ENCODE measurements at regions not wholly inside any gene's neighbourhood (a gene's known extent, or its start where the extent isn't known, plus 50 kb on each side); places are given as distances from the start of the nearest gene placed in this dataset.

GRCh38 chr17:77035526-77035925, 105.2 kb upstream of the SEC14L1 start:
- POLR2A ChIA-PET = no interaction called here
- DNase-seq (ENCODE audit: low spot score) (no peak), ATAC-seq (no peak)
- CTCF ChIA-PET = interaction anchor here (1.2 to 4.3 kb wide), 2 partner anchors 21 to 53 kb away, joined by 4 to 33 read pairs; no protein-coding TSS in a partner anchor
- TF ChIP-seq RELA (CRISPR knock-in tag; IDR thresholded peaks at IDR 0.05; ENCODE audit: borderline replicate concordance) (no peak), NR2C2 (CRISPR knock-in tag; IDR thresholded peaks at IDR 0.05) (no peak), ETV6 (CRISPR knock-in tag; IDR thresholded peaks at IDR 0.05) (no peak), AR (CRISPR knock-in tag; IDR thresholded peaks at IDR 0.05) (no peak)
- Mint-ChIP-seq H3K4me3 (no peak overlapping the region), H3K4me1 (no peaks in the 10 kb centered on the region), H3K27ac (no peak overlapping the region), H3K27me3 (ENCODE audit: low read depth) (no peaks in the 10 kb centered on the region; the same call in 1 of the 2 replicates), H3K36me3 (no peaks in the 10 kb centered on the region), H3K9me3 (peaks cover 16% of the 10 kb centered on the region)

GRCh38 chr17:77036136-77036840, 104.5 kb upstream of the SEC14L1 start:
- CTCF ChIA-PET = interaction anchor here (0.9 to 4.3 kb wide), 4 partner anchors 21 to 168 kb away, joined by 3 to 33 read pairs (median 4); no protein-coding TSS in a partner anchor
- H3K9me3 Mint-ChIP-seq = peaks cover 9% of the 10 kb centered on the region
- DNase-seq (ENCODE audit: low spot score) (no peak), ATAC-seq (no peak)
- no peaks in the 10 kb centered on the region for H3K4me1 Mint-ChIP-seq
- no peak overlapping the region for H3K4me3 Mint-ChIP-seq
- POLR2A ChIA-PET = no interaction called here
- no peaks in the 10 kb centered on the region; the same call in 1 of the 2 replicates for H3K27me3 Mint-ChIP-seq (ENCODE audit: low read depth)
- H3K27ac Mint-ChIP-seq = no peak overlapping the region
- TF ChIP-seq, protein P1, sequence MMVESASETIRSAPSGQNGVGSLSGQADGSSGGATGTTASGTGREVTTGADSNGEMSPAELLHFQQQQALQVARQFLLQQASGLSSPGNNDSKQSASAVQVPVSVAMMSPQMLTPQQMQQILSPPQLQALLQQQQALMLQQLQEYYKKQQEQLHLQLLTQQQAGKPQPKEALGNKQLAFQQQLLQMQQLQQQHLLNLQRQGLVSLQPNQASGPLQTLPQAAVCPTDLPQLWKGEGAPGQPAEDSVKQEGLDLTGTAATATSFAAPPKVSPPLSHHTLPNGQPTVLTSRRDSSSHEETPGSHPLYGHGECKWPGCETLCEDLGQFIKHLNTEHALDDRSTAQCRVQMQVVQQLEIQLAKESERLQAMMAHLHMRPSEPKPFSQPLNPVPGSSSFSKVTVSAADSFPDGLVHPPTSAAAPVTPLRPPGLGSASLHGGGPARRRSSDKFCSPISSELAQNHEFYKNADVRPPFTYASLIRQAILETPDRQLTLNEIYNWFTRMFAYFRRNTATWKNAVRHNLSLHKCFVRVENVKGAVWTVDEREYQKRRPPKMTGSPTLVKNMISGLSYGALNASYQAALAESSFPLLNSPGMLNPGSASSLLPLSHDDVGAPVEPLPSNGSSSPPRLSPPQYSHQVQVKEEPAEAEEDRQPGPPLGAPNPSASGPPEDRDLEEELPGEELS (CRISPR knock-in tag; IDR thresholded peaks at IDR 0.05) = no peak
- TF ChIP-seq ZNF317 (CRISPR knock-in tag; IDR thresholded peaks at IDR 0.05; ENCODE audit: borderline replicate concordance, low read depth) (no peak), IRF2 (CRISPR knock-in tag; IDR thresholded peaks at IDR 0.05; ENCODE audit: borderline replicate concordance, low read depth) (no peak), RORB (CRISPR knock-in tag; IDR thresholded peaks at IDR 0.05) (no peak), ATF1 (CRISPR knock-in tag; IDR thresholded peaks at IDR 0.05) (no peak), ZNF396 (CRISPR knock-in tag; IDR thresholded peaks at IDR 0.05; ENCODE audit: borderline replicate concordance) (no peak), TP53 (CRISPR knock-in tag; IDR thresholded peaks at IDR 0.05) (no peak), ZNF425 (CRISPR knock-in tag; conservative IDR thresholded peaks at IDR 0.05) (no peak), JUN (CRISPR knock-in tag; IDR thresholded peaks at IDR 0.05) (no peak), GRHL2 (CRISPR knock-in tag; IDR thresholded peaks at IDR 0.05; ENCODE audit: insufficient replicate concordance, severe bottlenecking) (no peak)
- TF ChIP-seq, protein P2, sequence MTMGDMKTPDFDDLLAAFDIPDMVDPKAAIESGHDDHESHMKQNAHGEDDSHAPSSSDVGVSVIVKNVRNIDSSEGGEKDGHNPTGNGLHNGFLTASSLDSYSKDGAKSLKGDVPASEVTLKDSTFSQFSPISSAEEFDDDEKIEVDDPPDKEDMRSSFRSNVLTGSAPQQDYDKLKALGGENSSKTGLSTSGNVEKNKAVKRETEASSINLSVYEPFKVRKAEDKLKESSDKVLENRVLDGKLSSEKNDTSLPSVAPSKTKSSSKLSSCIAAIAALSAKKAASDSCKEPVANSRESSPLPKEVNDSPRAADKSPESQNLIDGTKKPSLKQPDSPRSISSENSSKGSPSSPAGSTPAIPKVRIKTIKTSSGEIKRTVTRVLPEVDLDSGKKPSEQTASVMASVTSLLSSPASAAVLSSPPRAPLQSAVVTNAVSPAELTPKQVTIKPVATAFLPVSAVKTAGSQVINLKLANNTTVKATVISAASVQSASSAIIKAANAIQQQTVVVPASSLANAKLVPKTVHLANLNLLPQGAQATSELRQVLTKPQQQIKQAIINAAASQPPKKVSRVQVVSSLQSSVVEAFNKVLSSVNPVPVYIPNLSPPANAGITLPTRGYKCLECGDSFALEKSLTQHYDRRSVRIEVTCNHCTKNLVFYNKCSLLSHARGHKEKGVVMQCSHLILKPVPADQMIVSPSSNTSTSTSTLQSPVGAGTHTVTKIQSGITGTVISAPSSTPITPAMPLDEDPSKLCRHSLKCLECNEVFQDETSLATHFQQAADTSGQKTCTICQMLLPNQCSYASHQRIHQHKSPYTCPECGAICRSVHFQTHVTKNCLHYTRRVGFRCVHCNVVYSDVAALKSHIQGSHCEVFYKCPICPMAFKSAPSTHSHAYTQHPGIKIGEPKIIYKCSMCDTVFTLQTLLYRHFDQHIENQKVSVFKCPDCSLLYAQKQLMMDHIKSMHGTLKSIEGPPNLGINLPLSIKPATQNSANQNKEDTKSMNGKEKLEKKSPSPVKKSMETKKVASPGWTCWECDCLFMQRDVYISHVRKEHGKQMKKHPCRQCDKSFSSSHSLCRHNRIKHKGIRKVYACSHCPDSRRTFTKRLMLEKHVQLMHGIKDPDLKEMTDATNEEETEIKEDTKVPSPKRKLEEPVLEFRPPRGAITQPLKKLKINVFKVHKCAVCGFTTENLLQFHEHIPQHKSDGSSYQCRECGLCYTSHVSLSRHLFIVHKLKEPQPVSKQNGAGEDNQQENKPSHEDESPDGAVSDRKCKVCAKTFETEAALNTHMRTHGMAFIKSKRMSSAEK (CRISPR knock-in tag; IDR thresholded peaks at IDR 0.05; ENCODE audit: borderline replicate concordance) = no peak
- TF ChIP-seq, protein P3, sequence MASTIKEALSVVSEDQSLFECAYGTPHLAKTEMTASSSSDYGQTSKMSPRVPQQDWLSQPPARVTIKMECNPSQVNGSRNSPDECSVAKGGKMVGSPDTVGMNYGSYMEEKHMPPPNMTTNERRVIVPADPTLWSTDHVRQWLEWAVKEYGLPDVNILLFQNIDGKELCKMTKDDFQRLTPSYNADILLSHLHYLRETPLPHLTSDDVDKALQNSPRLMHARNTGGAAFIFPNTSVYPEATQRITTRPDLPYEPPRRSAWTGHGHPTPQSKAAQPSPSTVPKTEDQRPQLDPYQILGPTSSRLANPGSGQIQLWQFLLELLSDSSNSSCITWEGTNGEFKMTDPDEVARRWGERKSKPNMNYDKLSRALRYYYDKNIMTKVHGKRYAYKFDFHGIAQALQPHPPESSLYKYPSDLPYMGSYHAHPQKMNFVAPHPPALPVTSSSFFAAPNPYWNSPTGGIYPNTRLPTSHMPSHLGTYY (CRISPR knock-in tag; IDR thresholded peaks at IDR 0.05) = no peak
- no peaks in the 10 kb centered on the region for H3K36me3 Mint-ChIP-seq
